HepG2 (cell line): ENCODE measurements at regions not wholly inside any gene's neighbourhood (a gene's known extent, or its start where the extent isn't known, plus 50 kb on each side); places are given as distances from the start of the nearest gene placed in this dataset.

Source experiments
- ATAC-seq: fragments of 200-7000 bp; cut with Tn5 transposase; 3 replicates; pipeline ENCODE4 v1.9.1; 2020; ENCODE audit warnings: mild to moderate bottlenecking, moderate library complexity
- BruUV-seq: library from RNA; stranded (reverse); fragments of 400-500 nt; replicated peaks from 2 replicates; lab custom pipeline; 2021; lab: Mats Ljungman, UMichigan
- CTCF ChIA-PET: fragments of 300-600 bp; formaldehyde crosslinking; extraction: SDS; loops from one replicate; lab custom pipeline; 2021; ENCODE audit warnings: low total read pairs, inconsistent platforms, low intra/inter-chr PET ratio; lab: Yijun Ruan, JAX
- POLR2A ChIA-PET: fragments of 350-600 bp; sonication (Branson Sonifier 250); formaldehyde crosslinking; loops from one replicate; lab custom pipeline; 2020; ENCODE audit warnings: antibody characterized with exemption, inconsistent platforms; lab: Yijun Ruan, JAX
- DNase-seq: peaks from one replicate; pipeline ENCODE4 v3.0.0-alpha.2; 2015; ENCODE audit warnings: low spot score
- FAIRE-seq: peaks from 3 replicates; lab custom pipeline; 2011; peaks lifted over from hg19 to GRCh38; lab: Jason Lieb, UNC
- H2AFZ ChIP-seq: one replicate; pipeline ENCODE4 v1.6.1; 2011; ENCODE audit warnings: low read length, inconsistent platforms
- H3K27ac ChIP-seq: fragments of 300-600 bp; 3 replicates; pipeline ENCODE4 v1.8.0; 2011; ENCODE audit warnings: mixed run types, mild to moderate bottlenecking, mixed read lengths, low read length, inconsistent platforms; ENCODE audit not compliant: insufficient read depth; ENCODE audit errors: extremely low read length
- H3K27me3 ChIP-seq, 2 experiments: fragments of 200-600 bp in 1 of 2; 2 replicates in 1 of 2; 3 replicates in 1 of 2; pipeline versions ENCODE4 v1.6.0 to v1.8.0; 2011; ENCODE audit warnings: low read length in 2 of 2, mild to moderate bottlenecking in 2 of 2, moderate library complexity in 2 of 2, inconsistent platforms in 1 of 2; ENCODE audit not compliant: insufficient read depth in 2 of 2, control insufficient read depth in 1 of 2
- H3K36me3 ChIP-seq, 2 experiments: fragments of 200-600 bp in 1 of 2; replicated peaks in 1 of 2; 2 replicates in 1 of 2; 3 replicates in 1 of 2; pipeline versions ENCODE4 v1.5.1 to v1.8.0; 2011; ENCODE audit warnings: low read length in 2 of 2, inconsistent platforms in 1 of 2; ENCODE audit not compliant: insufficient read depth in 2 of 2, control insufficient read depth in 1 of 2
- H3K4me1 ChIP-seq: 2 replicates; pipeline ENCODE4 v1.5.1; 2012; ENCODE audit warnings: low read length, inconsistent platforms; ENCODE audit not compliant: insufficient read depth
- H3K4me2 ChIP-seq: 2 replicates; pipeline ENCODE4 v1.6.0; 2011; ENCODE audit warnings: low read depth, low read length, inconsistent platforms
- H3K4me3 ChIP-seq, 3 experiments: fragments of 200-600 bp in 1 of 3; sonication (generic), shearing (Covaris generic) in 1 of 3; replicated peaks in 1 of 3; 2 replicates each; pipeline ENCODE4 v1.5.1; 2011 to 2016; ENCODE audit warnings: low read length in 3 of 3, inconsistent platforms in 2 of 3, low read depth in 2 of 3, mild to moderate bottlenecking in 2 of 3, control low read depth in 1 of 3, mixed read lengths in 1 of 3; ENCODE audit not compliant: insufficient read depth in 1 of 3
- H3K79me2 ChIP-seq: one replicate; pipeline ENCODE4 v1.6.1; 2011; ENCODE audit warnings: low read length, inconsistent platforms; ENCODE audit not compliant: insufficient read depth
- H3K9ac ChIP-seq: 2 replicates; pipeline ENCODE4 v1.6.0; 2011; ENCODE audit warnings: mild to moderate bottlenecking, low read depth, low read length, inconsistent platforms; ENCODE audit not compliant: insufficient read depth
- H3K9me3 ChIP-seq: 2 replicates; pipeline ENCODE4 v1.5.1; 2012; ENCODE audit warnings: mild to moderate bottlenecking, low read length
- H4K20me1 ChIP-seq: 2 replicates; pipeline ENCODE4 v1.6.0; 2011; ENCODE audit warnings: inconsistent platforms, mild to moderate bottlenecking, low read length, moderate library complexity; ENCODE audit not compliant: insufficient read depth
- ATRX ChIP-seq: sonication (generic); formaldehyde crosslinking; IDR thresholded peaks from 2 replicates; pipeline ENCODE4 v1.4.0; 2020; ENCODE audit warnings: missing genetic modification reagents, borderline replicate concordance
- CBFB ChIP-seq: sonication (generic); formaldehyde crosslinking; IDR thresholded peaks from 2 replicates; pipeline ENCODE4 v1.4.0; 2020; ENCODE audit warnings: missing genetic modification reagents
- CCDC6 ChIP-seq: sonication (generic); formaldehyde crosslinking; IDR thresholded peaks from 2 replicates; pipeline ENCODE4 v1.8.1; 2022; ENCODE audit warnings: mild to moderate bottlenecking, missing genetic modification reagents, moderate library complexity
- CSRNP1 ChIP-seq: sonication (generic); formaldehyde crosslinking; IDR thresholded peaks from 2 replicates; pipeline ENCODE4 v1.8.1; 2023; ENCODE audit warnings: mild to moderate bottlenecking, missing genetic modification reagents
- MAX ChIP-seq: IDR thresholded peaks from 2 replicates; pipeline ENCODE4 v1.6.1; 2012; ENCODE audit warnings: inconsistent platforms
- MXI1 ChIP-seq: IDR thresholded peaks from 3 replicates; pipeline ENCODE4 v1.6.1; 2012; ENCODE audit warnings: low read depth, low read length, inconsistent platforms, borderline replicate concordance
- RBFOX2 ChIP-seq: fragments of 200-400 bp; formaldehyde crosslinking; IDR thresholded peaks from 2 replicates; pipeline ENCODE4 v1.6.1; 2017; ENCODE audit warnings: low read depth, mild to moderate bottlenecking, low read length
- SNAPC2 ChIP-seq: sonication (generic); formaldehyde crosslinking; IDR thresholded peaks from 2 replicates; pipeline ENCODE4 v1.8.1; 2022; ENCODE audit warnings: mild to moderate bottlenecking, missing genetic modification reagents
- TCF7L2 ChIP-seq: IDR thresholded peaks from 2 replicates; pipeline ENCODE4 v1.6.1; 2011; ENCODE audit warnings: mild to moderate bottlenecking, low read depth, low read length, moderate library complexity
- ZBED4 ChIP-seq: sonication (generic); formaldehyde crosslinking; IDR thresholded peaks from 2 replicates; pipeline ENCODE4 v1.4.0; 2020; ENCODE audit warnings: missing genetic modification reagents, borderline replicate concordance
- ZNF331 ChIP-seq: sonication (generic); formaldehyde crosslinking; IDR thresholded peaks from 2 replicates; pipeline ENCODE4 v1.4.0; 2020; ENCODE audit warnings: missing genetic modification reagents
- WGBS: methylation state at CpG from one replicate; pipeline ENCODE4 v1.1.6; 2017; ENCODE audit warnings: low lambda C conversion rate; 5-methylcytosine and 5-hydroxymethylcytosine counted together
- in situ Hi-C: cut with HindIII; loops from 2 replicates; pipeline ENCODE4 v1.10.0; 2017; ENCODE audit warnings: low pct_unique_long_range_greater_than_20kb; ENCODE audit not compliant: extremely low pct_ligation_motif_present
- intact Hi-C: fragments of 100-400 bp; cut with micrococcal nuclease; formaldehyde crosslinking; loops from one replicate; pipeline ENCODE4 v1.10.0; 2022; ENCODE audit not compliant: unreplicated experiment

- Histone ChIP-seq H3K4me2 (no peak overlapping the region), H2AFZ (no peak overlapping the region), H3K27me3 (peaks cover 2 to 56% of the 10 kb centered on the region in 2 experiments; a peak in 4 of 5 replicates), H4K20me1 (no peaks in the 10 kb centered on the region), H3K27ac (no peak overlapping the region), H3K4me3 (no peak overlapping the region), H3K4me1 (no peaks in the 10 kb centered on the region), H3K9me3 (no peaks in the 10 kb centered on the region), H3K79me2 (no peaks in the 10 kb centered on the region), H3K36me3 (no peaks in the 10 kb centered on the region), H3K9ac (no peak overlapping the region)
- ChIA-PET POLR2A (no interaction called here), CTCF (no interaction called here)
- BruUV-seq, result no TSS peak
- WGBS, result 67% methylated on average over 28 of the region's 33 CpGs
- DNase-seq, result no peak
- no peak for FAIRE-seq
- in situ Hi-C loops (no loop called here), intact Hi-C loops (no loop called here)
- no peak for TF ChIP-seq MAX
- TF ChIP-seq MXI1, result no peak
- TF ChIP-seq ZNF331, result no peak
- no peak for TF ChIP-seq TCF7L2
- no peak for TF ChIP-seq CSRNP1 (CRISPR knock-in tag)
- TF ChIP-seq RBFOX2, result no peak
- TF ChIP-seq SNAPC2 (CRISPR knock-in tag), result no peak
- no peak for TF ChIP-seq ZBED4 (CRISPR knock-in tag)
- TF ChIP-seq ATRX (CRISPR knock-in tag), result no peak
- no peak for TF ChIP-seq CCDC6 (CRISPR knock-in tag)
- TF ChIP-seq CBFB (CRISPR knock-in tag), result no peak
- no peak for ATAC-seq
These were observed 243.8 kb upstream of the TOPAZ1 start for GRCh38 chr3:43997788-43998369.
